ENCODE measurements at regions not wholly inside any gene's neighbourhood (a gene's known extent, or its start where the extent isn't known, plus 50 kb on each side); places are given as distances from the start of the nearest gene placed in this dataset.
A peak's percentile ranks its signal among the peaks of the same experiment; 100 is the strongest.

GRCh38 chr10:10630281-10630680 lies 387.4 kb upstream of the CELF2 start:
- Histone ChIP-seq H3K4me3 (no peak overlapping the region), H3K27me3 (no peaks in the 10 kb centered on the region), H3K9me3 (no peaks in the 10 kb centered on the region), H3K36me3 (no peaks in the 10 kb centered on the region), H3K4me1 (no peaks in the 10 kb centered on the region), H3K27ac (no peak overlapping the region)
- 52 to 70% methylated on average over 3 of the region's 3 CpGs for WGBS, 2 donors
- TF ChIP-seq POLR2A (IDR thresholded peaks at IDR 0.05), result no peak
- TF ChIP-seq, protein P1, sequence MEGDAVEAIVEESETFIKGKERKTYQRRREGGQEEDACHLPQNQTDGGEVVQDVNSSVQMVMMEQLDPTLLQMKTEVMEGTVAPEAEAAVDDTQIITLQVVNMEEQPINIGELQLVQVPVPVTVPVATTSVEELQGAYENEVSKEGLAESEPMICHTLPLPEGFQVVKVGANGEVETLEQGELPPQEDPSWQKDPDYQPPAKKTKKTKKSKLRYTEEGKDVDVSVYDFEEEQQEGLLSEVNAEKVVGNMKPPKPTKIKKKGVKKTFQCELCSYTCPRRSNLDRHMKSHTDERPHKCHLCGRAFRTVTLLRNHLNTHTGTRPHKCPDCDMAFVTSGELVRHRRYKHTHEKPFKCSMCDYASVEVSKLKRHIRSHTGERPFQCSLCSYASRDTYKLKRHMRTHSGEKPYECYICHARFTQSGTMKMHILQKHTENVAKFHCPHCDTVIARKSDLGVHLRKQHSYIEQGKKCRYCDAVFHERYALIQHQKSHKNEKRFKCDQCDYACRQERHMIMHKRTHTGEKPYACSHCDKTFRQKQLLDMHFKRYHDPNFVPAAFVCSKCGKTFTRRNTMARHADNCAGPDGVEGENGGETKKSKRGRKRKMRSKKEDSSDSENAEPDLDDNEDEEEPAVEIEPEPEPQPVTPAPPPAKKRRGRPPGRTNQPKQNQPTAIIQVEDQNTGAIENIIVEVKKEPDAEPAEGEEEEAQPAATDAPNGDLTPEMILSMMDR (IDR thresholded peaks at IDR 0.05), result no peak
- DNase-seq, result no peak
- intact Hi-C loops (cut with DNase I), result no loop called here

DNA sequence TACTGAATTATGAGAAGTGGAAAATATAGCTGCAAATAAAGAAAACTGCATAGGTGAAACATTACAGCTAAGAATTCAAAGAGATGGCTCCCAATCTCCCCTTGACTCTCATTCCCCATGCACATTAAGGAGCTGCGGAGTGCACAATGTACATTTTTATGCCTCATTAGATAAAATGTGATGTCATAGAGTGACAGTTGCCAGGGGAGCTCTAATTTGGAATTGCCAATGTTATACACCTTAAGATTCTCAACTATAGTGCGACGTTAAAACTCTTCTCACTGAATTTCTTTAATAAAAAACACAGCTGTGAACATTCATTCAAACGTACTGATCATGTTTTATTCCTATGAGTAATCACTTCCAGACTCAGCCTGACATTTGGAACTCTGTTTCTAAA lies 386.9 kb upstream of the CELF2 start:
- Histone ChIP-seq H3K4me1 (no peaks in the 10 kb centered on the region), H3K27ac (no peak overlapping the region), H3K27me3 (no peaks in the 10 kb centered on the region), H3K4me3 (no peak overlapping the region), H3K36me3 (no peaks in the 10 kb centered on the region), H3K9me3 (no peaks in the 10 kb centered on the region)
- WGBS, 2 donors, result 71 to 78% methylated on average over 4 of the region's 4 CpGs
- no peak for DNase-seq
- no peak for TF ChIP-seq POLR2A (IDR thresholded peaks at IDR 0.05)
- TF ChIP-seq, protein P1 (IDR thresholded peaks at IDR 0.05), result no peak
- intact Hi-C loops (cut with DNase I), result no loop called here

GRCh38 chr10:10642189-10642588 lies 375.5 kb upstream of the CELF2 start:
- no peak for DNase-seq
- no peak overlapping the region for H3K4me3 ChIP-seq
- peaks cover 0 to 15% (median 2%) of the 10 kb centered on the region in 3 donors for H3K4me1 ChIP-seq
- intact Hi-C loops (cut with DNase I), result no loop called here
- TF ChIP-seq POLR2A (IDR thresholded peaks at IDR 0.05), result no peak
- TF ChIP-seq, protein P1 (IDR thresholded peaks at IDR 0.05), result no peak
- 40 to 44% methylated on average over 1 of the region's 1 CpG for WGBS, 2 donors
- H3K27me3 ChIP-seq, result no peaks in the 10 kb centered on the region
- no peaks in the 10 kb centered on the region for H3K36me3 ChIP-seq
- H3K27ac ChIP-seq, result peak overlapping the region in 1 of 4 donors; percentile 38
- H3K9me3 ChIP-seq, result no peaks in the 10 kb centered on the region

GRCh38 chr10:10642751-10643150 lies 374.9 kb upstream of the CELF2 start:
- intact Hi-C loops (cut with DNase I), result no loop called here

GRCh38 chr10:10644008-10644646 lies 373.5 kb upstream of the CELF2 start:
- H3K4me1 ChIP-seq, result peaks cover 0 to 15% (median 2%) of the 10 kb centered on the region in 3 donors
- 48% methylated on average over 3 to 4 of the region's 5 CpGs for WGBS, 2 donors

More at GRCh38 chr10:10642751-10643150, 374.9 kb upstream of the CELF2 start:
- Histone ChIP-seq H3K4me3 (no peak overlapping the region), H3K27me3 (no peaks in the 10 kb centered on the region), H3K36me3 (no peaks in the 10 kb centered on the region), H3K4me1 (peaks cover 0 to 15% (median 2%) of the 10 kb centered on the region in 3 donors), H3K9me3 (no peaks in the 10 kb centered on the region), H3K27ac (peak overlapping the region in 2 of 4 donors; percentile 16 to 38)
- TF ChIP-seq, protein P1 (IDR thresholded peaks at IDR 0.05), result no peak
- no peak for TF ChIP-seq POLR2A (IDR thresholded peaks at IDR 0.05)
- no peak for DNase-seq
- 53 to 60% methylated on average over 1 to 2 of the region's 2 CpGs for WGBS, 2 donors

More at GRCh38 chr10:10644008-10644646, 373.5 kb upstream of the CELF2 start:
- no peak overlapping the region for H3K4me3 ChIP-seq
- TF ChIP-seq, protein P1 (IDR thresholded peaks at IDR 0.05), result no peak
- no peak for TF ChIP-seq POLR2A (IDR thresholded peaks at IDR 0.05)
- no peaks in the 10 kb centered on the region for H3K27me3 ChIP-seq
- H3K27ac ChIP-seq, result peak overlapping the region in 2 of 4 donors; percentile 46 to 58
- no peak for DNase-seq
- H3K36me3 ChIP-seq, result no peaks in the 10 kb centered on the region
- no peaks in the 10 kb centered on the region for H3K9me3 ChIP-seq
- intact Hi-C loops (cut with DNase I), result no loop called here

All from esophagus squamous epithelium (tissue), 5 donors.